IMR-90 (cell line): ENCODE measurements at regions not wholly inside any gene's neighbourhood (a gene's known extent, or its start where the extent isn't known, plus 50 kb on each side); places are given as distances from the start of the nearest gene placed in this dataset.

ENCODE experiments used
- ATAC-seq: fragments of 200-7000 bp; cut with Tn5 transposase; 2 replicates; pipeline ENCODE4 v1.9.1; 2020; ENCODE audit warnings: low read depth, mild to moderate bottlenecking, moderate library complexity
- BruUV-seq: library from RNA; stranded (reverse); fragments of 400-500 nt; replicated peaks from 2 replicates; lab custom pipeline; 2021; lab: Mats Ljungman, UMichigan
- CTCF ChIA-PET: fragments of 300-600 bp; formaldehyde crosslinking; extraction: SDS; loops from one replicate; lab custom pipeline; 2021; ENCODE audit warnings: antibody characterized with exemption; lab: Yijun Ruan, JAX
- POLR2A ChIA-PET: fragments of 300-600 bp; sonication (Branson Sonifier 250); formaldehyde crosslinking; loops from one replicate; lab custom pipeline; 2022; ENCODE audit warnings: antibody characterized with exemption; ENCODE audit not compliant: unreplicated experiment; lab: Charles Lee
- DNase-seq: peaks from one replicate; pipeline ENCODE4 v3.0.0; 2013
- H2AFZ ChIP-seq: replicated peaks from 2 replicates; pipeline ENCODE3; 2013; ENCODE audit warnings: low read length, mild to moderate bottlenecking; ENCODE audit not compliant: poor library complexity
- H2AK5ac ChIP-seq: 2 replicates; pipeline ENCODE4 v1.6.1; 2013; ENCODE audit warnings: low read depth, low read length, inconsistent platforms
- H2AK9ac ChIP-seq: replicated peaks from 2 replicates; pipeline ENCODE3; 2013; ENCODE audit warnings: mild to moderate bottlenecking, low read depth, low read length, moderate library complexity; ENCODE audit not compliant: poor library complexity
- H2BK120ac ChIP-seq: 2 replicates; pipeline ENCODE4 v1.6.1; 2013; ENCODE audit warnings: low read depth, low read length, inconsistent platforms
- H2BK15ac ChIP-seq: 3 replicates; pipeline ENCODE4 v1.6.1; 2013; ENCODE audit warnings: low read depth, low read length, inconsistent platforms
- H2BK20ac ChIP-seq: 2 replicates; pipeline ENCODE4 v1.6.1; 2013; ENCODE audit warnings: low read depth, mild to moderate bottlenecking, inconsistent platforms, low read length, moderate library complexity
- H2BK5ac ChIP-seq: 2 replicates; pipeline ENCODE4 v1.6.1; 2013; ENCODE audit warnings: mild to moderate bottlenecking, low read depth, low read length, inconsistent platforms; ENCODE audit not compliant: poor library complexity, severe bottlenecking
- H3K14ac ChIP-seq: replicated peaks from 2 replicates; pipeline ENCODE4 v1.6.1; 2013; ENCODE audit warnings: low read depth, low read length, inconsistent platforms
- H3K18ac ChIP-seq: 2 replicates; pipeline ENCODE4 v1.6.1; 2013; ENCODE audit warnings: low read depth, low read length, control low read depth
- H3K23ac ChIP-seq: 2 replicates; pipeline ENCODE4 v1.6.1; 2013; ENCODE audit warnings: low read depth, low read length, inconsistent platforms
- H3K27ac ChIP-seq: 2 replicates; pipeline ENCODE4 v1.5.1; 2013; ENCODE audit warnings: mild to moderate bottlenecking, control low read depth, low read length; ENCODE audit not compliant: insufficient read depth
- H3K27me3 ChIP-seq: 2 replicates; pipeline ENCODE4 v1.6.1; 2013; ENCODE audit warnings: low read length; ENCODE audit not compliant: control insufficient read depth, insufficient read depth
- H3K36me3 ChIP-seq: 2 replicates; pipeline ENCODE4 v1.6.1; 2013; ENCODE audit warnings: low read length, mixed read lengths; ENCODE audit not compliant: control insufficient read depth, insufficient read depth
- H3K4ac ChIP-seq: 2 replicates; pipeline ENCODE4 v1.6.1; 2013; ENCODE audit warnings: low read depth, low read length, inconsistent platforms
- H3K4me1 ChIP-seq: 2 replicates; pipeline ENCODE4 v1.6.1; 2013; ENCODE audit warnings: low read length, mixed read lengths; ENCODE audit not compliant: control insufficient read depth, insufficient read depth
- H3K4me2 ChIP-seq: 2 replicates; pipeline ENCODE4 v1.6.1; 2013; ENCODE audit warnings: low read depth, mild to moderate bottlenecking, control low read depth, low read length, moderate library complexity
- H3K4me3 ChIP-seq: 2 replicates; pipeline ENCODE4 v1.5.1; 2013; ENCODE audit warnings: low read depth, mild to moderate bottlenecking, control low read depth, low read length, moderate library complexity; ENCODE audit not compliant: insufficient read depth
- H3K56ac ChIP-seq: 2 replicates; pipeline ENCODE4 v1.6.1; 2013; ENCODE audit warnings: low read length, inconsistent platforms; ENCODE audit not compliant: insufficient read depth; ENCODE audit errors: extremely low read depth
- H3K79me1 ChIP-seq, 2 experiments: 2 replicates each; pipeline ENCODE4 v1.6.1; 2013; ENCODE audit warnings: low read length in 2 of 2, inconsistent platforms in 1 of 2, low read depth in 1 of 2
- H3K9ac ChIP-seq: 2 replicates; pipeline ENCODE4 v1.6.1; 2013; ENCODE audit warnings: low read depth, low read length, control low read depth
- H3K9me1 ChIP-seq: 2 replicates; pipeline ENCODE4 v1.6.1; 2013; ENCODE audit warnings: low read length, inconsistent platforms; ENCODE audit not compliant: insufficient read depth
- H3K9me3 ChIP-seq: 2 replicates; pipeline ENCODE4 v1.6.1; 2013; ENCODE audit warnings: low read length; ENCODE audit not compliant: control insufficient read depth, insufficient read depth
- H4K20me1 ChIP-seq: 2 replicates; pipeline ENCODE4 v1.6.1; 2013; ENCODE audit warnings: low read length, inconsistent platforms; ENCODE audit not compliant: insufficient read depth
- H4K5ac ChIP-seq: 2 replicates; pipeline ENCODE4 v1.6.1; 2013; ENCODE audit warnings: mild to moderate bottlenecking, low read depth, low read length, control low read depth
- H4K8ac ChIP-seq, 2 experiments: 2 replicates each; pipeline ENCODE4 v1.6.1; 2013; ENCODE audit warnings: low read depth in 2 of 2, low read length in 2 of 2, control low read depth in 1 of 2, inconsistent platforms in 1 of 2
- H4K91ac ChIP-seq: 2 replicates; pipeline ENCODE4 v1.6.1; 2013; ENCODE audit warnings: low read depth, low read length, inconsistent platforms; ENCODE audit not compliant: insufficient read depth
- BHLHE40 ChIP-seq: fragments of 150-350 bp; IDR thresholded peaks from 2 replicates; pipeline ENCODE4 v1.6.1; 2016; ENCODE audit warnings: mild to moderate bottlenecking, low read depth, low read length
- CTCF ChIP-seq: conservative IDR thresholded peaks from 2 replicates; pipeline ENCODE4 v1.5.1; 2012; ENCODE audit warnings: mild to moderate bottlenecking, low read depth, low read length, improper control_type of control experiment
- ELK1 ChIP-seq: fragments of 150-350 bp; IDR thresholded peaks from 2 replicates; pipeline ENCODE4 v1.6.1; 2016; ENCODE audit warnings: low read depth, mild to moderate bottlenecking, low read length, moderate library complexity, borderline replicate concordance
- FOS ChIP-seq: fragments of 150-350 bp; IDR thresholded peaks from 2 replicates; pipeline ENCODE4 v1.6.1; 2016; ENCODE audit warnings: low read depth, low read length
- MAFK ChIP-seq: IDR thresholded peaks from 2 replicates; pipeline ENCODE4 v1.6.1; 2012; ENCODE audit warnings: low read depth, low read length, improper control_type of control experiment
- MAZ ChIP-seq: IDR thresholded peaks from 2 replicates; pipeline ENCODE4 v1.6.1; 2012; ENCODE audit warnings: low read depth, mild to moderate bottlenecking, low read length, improper control_type of control experiment, moderate library complexity, borderline replicate concordance
- RCOR1 ChIP-seq: IDR thresholded peaks from 2 replicates; pipeline ENCODE4 v1.6.1; 2012; ENCODE audit warnings: mild to moderate bottlenecking, low read length, improper control_type of control experiment; ENCODE audit not compliant: insufficient replicate concordance
- RFX5 ChIP-seq: IDR thresholded peaks from 2 replicates; pipeline ENCODE4 v1.8.0; 2012; ENCODE audit warnings: low read depth, mild to moderate bottlenecking, low read length, moderate library complexity
- SMC3 ChIP-seq: fragments of 150-350 bp; IDR thresholded peaks from 2 replicates; pipeline ENCODE4 v1.6.1; 2016; ENCODE audit warnings: low read depth, mild to moderate bottlenecking, antibody characterized with exemption, low read length, moderate library complexity
- USF2 ChIP-seq: fragments of 150-350 bp; IDR thresholded peaks from 2 replicates; pipeline ENCODE4 v1.6.1; 2017; ENCODE audit warnings: mild to moderate bottlenecking, antibody characterized with exemption, low read length, low read depth
- WGBS, 2 experiments: methylation state at CpG; one replicate each; pipeline versions ENCODE4 v1.1.5 to v1.1.7; 2013; ENCODE audit warnings: missing lambda C conversion rate in 2 of 2; ENCODE audit not compliant: insufficient read length in 1 of 2; ENCODE audit errors: extremely low coverage in 2 of 2; 5-methylcytosine and 5-hydroxymethylcytosine counted together
- dilution Hi-C: fragments of 300-500 bp; cut with HindIII; formaldehyde crosslinking; loops from one replicate; pipeline ENCODE4 v1.14.3; 2018; ENCODE audit warnings: low sequenced_read_pairs; ENCODE audit not compliant: unreplicated experiment
- in situ Hi-C: fragments of 300-500 bp; cut with MboI; formaldehyde crosslinking; loops from 3 replicates; pipeline ENCODE4 v1.14.3; 2019; ENCODE audit warnings: low sequenced_read_pairs, inconsistent platforms, mixed read lengths
- intact Hi-C: fragments of 100-400 bp; cut with micrococcal nuclease; formaldehyde crosslinking; loops from 2 replicates; pipeline ENCODE4 v1.10.0; 2022

- intact Hi-C loops, result no loop called here
- H2AK9ac ChIP-seq, result no peak overlapping the region
Measured at GRCh38 chr12:89262855-89263552, 89.3 kb downstream of the DUSP6 start.

More at GRCh38 chr12:89262855-89263552, 89.3 kb downstream of the DUSP6 start:
- Histone ChIP-seq H2BK15ac (no peak overlapping the region), H3K79me1 (no peaks in the 10 kb centered on the region), H3K9ac (no peak overlapping the region), H2AK5ac (no peak overlapping the region), H3K23ac (no peak overlapping the region), H3K14ac (no peak overlapping the region), H3K4me1 (no peaks in the 10 kb centered on the region), H3K18ac (no peak overlapping the region), H3K27ac (no peak overlapping the region), H3K4ac (no peak overlapping the region), H3K9me3 (peaks cover 4% of the 10 kb centered on the region; the same call in 1 of the 2 replicates), H3K4me2 (no peak overlapping the region), H3K36me3 (no peaks in the 10 kb centered on the region), H4K8ac (no peak overlapping the region), H2BK5ac (no peak overlapping the region), H4K91ac (no peak overlapping the region), H4K20me1 (no peaks in the 10 kb centered on the region), H3K27me3 (no peaks in the 10 kb centered on the region), H2AFZ (no peak overlapping the region), H3K9me1 (no peaks in the 10 kb centered on the region), H2BK120ac (no peak overlapping the region), H2BK20ac (no peak overlapping the region), H3K4me3 (no peak overlapping the region), H4K5ac (no peak overlapping the region), H3K56ac (no peak overlapping the region)
- in situ Hi-C loops (no loop called here), dilution Hi-C loops (no loop called here)
- no TSS peak for BruUV-seq
- 83% methylated on average over 1 of the region's 2 CpGs; no CpG with 5 or more reads in 1 of the 2 experiments for WGBS, 2 experiments
- no peak for TF ChIP-seq MAZ
- no peak for TF ChIP-seq RCOR1
- no peak for TF ChIP-seq BHLHE40
- no peak for TF ChIP-seq MAFK
- TF ChIP-seq USF2, result no peak
- no peak for TF ChIP-seq CTCF
- no peak for TF ChIP-seq FOS
- no peak for TF ChIP-seq ELK1
- no peak for TF ChIP-seq SMC3
- no peak for TF ChIP-seq RFX5
- ChIA-PET POLR2A (no interaction called here), CTCF (no interaction called here)
- no peak for DNase-seq
- no peak for ATAC-seq
